GM21423 (cell line): ENCODE measurements at regions not wholly inside any gene's neighbourhood (a gene's known extent, or its start where the extent isn't known, plus 50 kb on each side); places are given as distances from the start of the nearest gene placed in this dataset.
"Not testable (repeated sequence)": the region's sequence is repeated elsewhere in the genome, so short reads cannot be mapped to it uniquely, and the experiment has no call there.

Source experiments
- ATAC-seq: cut with Tn5 transposase; IDR thresholded peaks from one replicate; pipeline ENCODE4 v1.9.1; 2021; ENCODE audit warnings: mild to moderate bottlenecking, moderate library complexity; ENCODE audit not compliant: unreplicated experiment

DNA sequence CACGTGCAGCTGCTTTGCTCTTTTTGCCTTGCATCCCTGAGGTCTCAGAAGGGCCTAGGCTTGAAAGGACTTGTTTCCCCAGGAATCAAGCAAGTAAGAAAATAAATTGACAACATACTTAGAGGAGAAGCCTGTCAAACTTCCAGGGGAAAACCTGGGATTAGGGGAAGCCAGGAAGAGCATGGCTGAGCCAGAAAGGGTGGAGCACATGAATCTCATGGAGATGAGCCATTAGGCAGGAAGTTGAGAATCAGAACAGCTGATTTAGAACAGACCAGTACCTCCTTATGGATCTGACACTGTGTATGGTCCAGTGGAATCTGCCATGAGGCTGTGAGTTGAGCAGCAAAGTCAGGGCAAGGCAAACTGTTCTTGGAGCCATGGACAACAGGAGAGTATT is 511.0 kb downstream of the RPIA start:
- not testable (repeated sequence) for ATAC-seq

DNA sequence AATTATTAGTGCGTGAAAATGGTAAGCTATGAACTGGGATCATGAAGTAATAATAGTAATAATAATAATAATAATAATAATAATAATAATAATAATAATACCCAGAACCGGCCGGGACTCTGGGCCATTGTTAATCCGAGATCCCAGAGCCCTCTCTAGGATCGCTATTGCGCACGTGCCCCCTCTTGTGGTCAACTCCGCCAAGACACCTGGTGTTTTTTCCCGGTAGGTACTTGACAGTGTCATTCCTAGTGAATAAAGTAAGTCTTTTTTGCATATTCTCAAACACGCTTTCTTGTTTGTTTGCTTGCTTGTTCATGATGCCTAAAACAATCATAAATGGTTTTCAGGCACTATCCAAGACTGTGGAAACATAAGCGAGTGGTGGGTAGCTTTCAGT is 513.7 kb downstream of the RPIA start:
- ATAC-seq = not testable (repeated sequence)

- not testable (repeated sequence) for ATAC-seq
Measured at GRCh38 chr2:89208144-89208932, 516.9 kb downstream of the RPIA start.

- not testable (repeated sequence) for ATAC-seq
Measured at GRCh38 chr2:89213151-89213550, 521.7 kb downstream of the RPIA start.

GRCh38 chr2:89213811-89214210 is 522.3 kb downstream of the RPIA start:
- peak; percentile 51 for ATAC-seq

DNA sequence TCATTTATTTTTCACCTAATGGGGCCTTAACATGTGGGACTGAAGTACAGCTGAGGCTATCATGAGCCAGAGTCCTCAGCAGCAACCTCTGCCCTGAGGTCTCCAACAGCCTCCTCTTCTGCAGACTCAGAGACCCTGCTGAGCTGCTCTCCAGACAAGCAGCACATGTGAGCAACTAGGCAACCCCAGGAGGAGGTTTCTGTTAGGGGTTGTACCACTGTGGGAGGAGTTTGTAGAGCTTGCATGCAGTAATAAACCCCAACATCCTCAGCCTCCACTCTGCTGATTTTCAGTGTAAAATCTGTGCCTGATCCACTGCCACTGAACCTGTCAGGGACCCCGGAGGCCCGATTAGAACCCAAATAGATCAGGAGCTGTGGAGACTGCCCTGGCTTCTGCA is 530.0 kb downstream of the RPIA start:
- ATAC-seq = not testable (repeated sequence)

- not testable (repeated sequence) for ATAC-seq
Measured at GRCh38 chr2:89222063-89222732, 530.7 kb downstream of the RPIA start.

DNA sequence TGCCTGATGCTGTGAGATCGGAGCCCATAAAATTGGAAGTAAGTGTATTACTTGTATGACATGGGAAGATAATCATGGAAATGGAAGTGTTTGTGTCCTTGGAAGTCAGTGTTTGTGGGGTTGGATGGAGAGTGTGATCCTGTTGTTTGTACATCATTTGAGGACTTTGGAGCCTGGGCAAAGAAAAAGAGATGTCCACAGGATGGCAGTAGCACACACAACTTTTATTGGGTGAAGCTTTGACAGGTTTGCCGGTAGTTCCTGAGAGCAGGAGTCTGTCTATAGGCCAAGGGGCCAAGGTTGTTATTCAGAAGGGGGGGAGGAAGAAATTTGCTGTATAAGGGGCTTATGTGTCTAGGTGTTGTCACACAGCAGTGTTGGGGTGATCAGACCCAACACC is 533.3 kb downstream of the RPIA start:
- not testable (repeated sequence) for ATAC-seq

DNA sequence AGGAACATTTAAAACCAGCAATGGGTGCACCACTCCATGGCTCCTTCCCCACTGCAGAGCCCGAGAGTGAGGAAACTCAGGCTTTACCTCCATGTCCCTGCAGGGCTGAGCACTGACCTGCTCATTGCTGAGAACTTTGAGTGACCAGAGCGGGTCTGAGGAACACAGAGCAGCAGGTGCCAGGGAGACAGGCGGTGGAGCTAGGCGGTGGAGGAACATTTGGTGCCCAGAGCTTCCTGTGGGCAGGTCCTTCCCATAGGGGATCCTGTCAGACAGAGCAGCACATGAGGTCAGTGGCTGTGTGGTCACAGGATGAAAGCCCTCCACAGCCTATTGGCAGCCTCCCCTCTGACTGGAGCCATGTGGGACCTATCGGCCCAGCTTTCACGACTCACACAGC is 538.5 kb downstream of the RPIA start:
- ATAC-seq = not testable (repeated sequence)

DNA sequence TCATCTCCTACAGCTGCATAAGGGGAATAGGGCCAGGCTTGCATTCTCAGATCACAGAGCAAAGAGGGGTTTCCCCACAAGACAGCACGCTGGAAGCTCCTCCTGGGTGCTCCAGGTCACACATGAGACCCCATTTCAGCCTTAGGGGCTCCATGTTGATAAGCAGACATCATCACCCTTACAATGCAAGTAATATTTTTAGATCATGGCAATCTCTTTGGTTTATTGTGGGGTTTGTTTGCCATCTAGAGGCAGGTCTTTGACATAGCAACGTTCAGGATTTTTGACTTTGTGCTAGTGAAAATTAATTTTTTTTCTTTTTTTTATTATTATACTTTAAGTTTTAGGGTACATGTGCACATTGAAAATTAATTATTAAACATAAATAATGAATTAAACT is 539.8 kb downstream of the RPIA start:
- ATAC-seq = not testable (repeated sequence)

GRCh38 chr2:89233931-89234330 is 542.5 kb downstream of the RPIA start:
- not testable (repeated sequence) for ATAC-seq

- ATAC-seq = not testable (repeated sequence)
Measured at GRCh38 chr2:89234818-89235466, 543.5 kb downstream of the RPIA start.

GRCh38 chr2:89236832-89237450 is 545.5 kb downstream of the RPIA start:
- not testable (repeated sequence) for ATAC-seq

- ATAC-seq = not testable (repeated sequence)
Measured at GRCh38 chr2:89237783-89238182, 546.3 kb downstream of the RPIA start.

DNA sequence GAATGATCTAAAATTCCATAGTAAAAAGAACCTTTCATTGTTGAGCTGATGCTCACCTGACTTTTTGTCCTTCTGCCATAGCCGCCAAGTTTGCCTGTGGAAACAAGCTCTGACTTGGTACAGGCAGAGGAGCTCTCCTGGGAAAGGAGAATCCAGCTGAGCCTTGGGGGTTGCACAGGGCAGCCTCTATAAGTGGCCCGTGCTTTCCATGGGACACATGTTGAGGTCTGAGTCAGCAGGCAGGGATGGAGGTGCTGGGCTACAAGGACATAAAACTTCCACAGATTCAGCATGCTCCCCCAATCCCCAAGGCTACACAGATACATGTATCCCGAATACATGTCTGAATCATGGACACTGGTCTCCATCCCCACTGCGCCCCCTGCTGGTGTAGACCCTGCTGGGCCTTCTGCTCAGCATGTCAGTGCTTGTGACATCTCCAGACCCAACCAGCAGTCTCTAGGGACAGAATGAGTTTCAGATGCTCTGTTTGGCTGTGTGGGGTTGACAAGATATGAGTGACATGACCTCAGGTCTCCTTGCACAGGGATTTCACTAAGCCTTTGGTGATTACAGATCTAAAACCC is 551.7 kb downstream of the RPIA start:
- peak; percentile 97 for ATAC-seq

- ATAC-seq = not testable (repeated sequence)
Measured at GRCh38 chr2:89244407-89244806, 552.9 kb downstream of the RPIA start.

DNA sequence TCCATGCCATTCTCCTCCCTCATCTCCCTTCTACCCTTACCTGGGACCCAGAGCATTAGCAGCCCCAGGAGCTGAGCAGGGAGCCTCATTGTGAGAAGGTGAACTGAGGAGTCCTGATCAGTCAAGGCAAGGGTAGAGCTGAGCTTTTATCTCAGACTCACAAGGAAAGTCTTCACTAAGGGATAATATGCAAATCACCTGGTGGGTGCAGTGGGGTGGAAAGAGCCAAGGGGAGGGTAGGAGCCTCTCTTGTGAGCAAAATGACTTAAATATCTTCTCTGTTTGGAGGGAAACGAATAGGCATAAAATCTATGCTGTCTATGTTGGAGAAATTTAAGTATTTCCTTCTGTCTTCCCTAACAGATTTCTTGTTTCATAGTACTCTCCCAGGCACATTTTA is 554.0 kb downstream of the RPIA start:
- not testable (repeated sequence) for ATAC-seq

GRCh38 chr2:89246027-89246426 is 554.6 kb downstream of the RPIA start:
- ATAC-seq = not testable (repeated sequence)

DNA sequence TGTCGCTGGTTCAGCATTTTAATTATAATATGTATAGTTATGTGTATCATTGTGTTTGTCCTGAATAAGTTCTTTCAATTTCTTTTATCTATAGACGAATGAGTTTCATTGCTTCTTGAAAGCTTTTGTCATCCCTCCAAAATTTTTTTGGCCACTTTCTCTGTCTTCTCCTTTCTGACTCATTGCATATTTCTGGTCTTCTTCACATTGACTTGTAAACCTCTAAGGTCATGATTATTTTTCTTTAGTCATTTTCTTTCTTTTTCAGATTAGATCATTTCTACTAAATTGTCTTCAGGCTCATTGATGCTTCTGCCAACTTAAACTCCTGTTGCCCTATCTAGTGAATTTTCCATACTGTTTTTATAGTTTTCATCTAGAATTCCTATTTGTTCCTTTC is 555.1 kb downstream of the RPIA start:
- not testable (repeated sequence) for ATAC-seq

DNA sequence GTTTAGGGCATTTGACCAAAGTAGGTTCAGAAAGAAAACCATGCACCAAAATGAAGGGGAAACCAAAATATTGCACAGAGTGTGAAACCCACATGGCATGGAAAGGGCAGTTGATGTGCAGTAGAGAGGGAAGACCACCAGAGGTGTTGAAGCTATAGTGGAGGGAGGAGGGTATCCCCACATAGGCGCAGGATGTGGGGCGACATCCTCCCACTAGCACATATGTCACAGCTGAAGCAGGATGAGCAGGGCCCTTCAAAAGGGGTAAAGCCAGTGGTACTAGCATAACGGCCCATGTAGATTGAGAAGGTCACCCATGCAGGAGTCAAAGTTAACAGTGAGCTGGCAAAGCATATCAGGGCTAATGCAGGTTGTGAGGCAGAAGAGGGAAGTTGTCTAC is 563.5 kb downstream of the RPIA start:
- not testable (repeated sequence) for ATAC-seq

- ATAC-seq = not testable (repeated sequence)
Measured at GRCh38 chr2:89273443-89273842, 582.0 kb downstream of the RPIA start.
